CD4-positive, CD25-positive, alpha-beta regulatory T cell (primary cell): ENCODE measurements at regions not wholly inside any gene's neighbourhood (a gene's known extent, or its start where the extent isn't known, plus 50 kb on each side); places are given as distances from the start of the nearest gene placed in this dataset.
"Not testable (repeated sequence)": the region's sequence is repeated elsewhere in the genome, so short reads cannot be mapped to it uniquely, and the experiment has no call there.

Source experiments
- ATAC-seq, 2 donors: fragments of 150-1000 bp; cut with Tn5 transposase; one replicate each; pipeline ENCODE4 v1.10.0; 2021; ENCODE audit warnings: low read depth in 2 of 2, moderate number of reproducible peaks in 2 of 2, moderate library complexity in 1 of 2
- DNase-seq, 3 donors: peaks; one replicate each; pipeline versions ENCODE4 v3.0.0 to v3.0.0-alpha.2; 2012 to 2022; ENCODE audit warnings: mixed read lengths in 1 of 3
- H3K27ac ChIP-seq: one replicate; pipeline ENCODE4 v1.7.0; 2013; ENCODE audit warnings: mild to moderate bottlenecking, low read length; ENCODE audit not compliant: insufficient read depth, poor library complexity, severe bottlenecking
- H3K27me3 ChIP-seq: one replicate; pipeline ENCODE4 v1.7.0; 2013; ENCODE audit warnings: low read length; ENCODE audit not compliant: control insufficient read depth, insufficient read depth
- H3K36me3 ChIP-seq: one replicate; pipeline ENCODE4 v1.7.0; 2013; ENCODE audit warnings: mild to moderate bottlenecking, low read length, moderate library complexity; ENCODE audit not compliant: control insufficient read depth, insufficient read depth
- H3K4me1 ChIP-seq: 2 replicates; pipeline ENCODE4 v1.7.0; 2013; ENCODE audit warnings: mild to moderate bottlenecking, low read length; ENCODE audit not compliant: insufficient read depth, control insufficient read depth, poor library complexity, severe bottlenecking
- H3K4me3 ChIP-seq: one replicate; pipeline ENCODE4 v1.7.0; 2013; ENCODE audit warnings: low read depth, mild to moderate bottlenecking, low read length, moderate library complexity
- H3K9me3 ChIP-seq, 2 experiments: 1 replicate in 1 of 2; 2 replicates in 1 of 2; pipeline ENCODE4 v1.7.0; 2013; ENCODE audit warnings: low read length in 2 of 2, mild to moderate bottlenecking in 1 of 2, moderate library complexity in 1 of 2; ENCODE audit not compliant: control insufficient read depth in 2 of 2
- H3K27ac Mint-ChIP-seq, 3 donors: one replicate each; pipeline ENCODE4 v1.8.0; 2020 to 2022; ENCODE audit warnings: mild to moderate bottlenecking in 3 of 3, mixed read lengths in 3 of 3, moderate library complexity in 2 of 3
- H3K27me3 Mint-ChIP-seq: one replicate; pipeline ENCODE4 v1.8.0; 2022; ENCODE audit warnings: mild to moderate bottlenecking, mixed read lengths
- H3K36me3 Mint-ChIP-seq: one replicate; pipeline ENCODE4 v1.8.0; 2020; ENCODE audit warnings: mixed read lengths
- H3K4me1 Mint-ChIP-seq, 4 donors: one replicate each; pipeline ENCODE4 v1.8.0; 2020 to 2022; ENCODE audit warnings: mixed read lengths in 4 of 4, mild to moderate bottlenecking in 1 of 4
- H3K4me3 Mint-ChIP-seq, 4 donors: one replicate each; pipeline ENCODE4 v1.8.0; 2020 to 2022; ENCODE audit warnings: mild to moderate bottlenecking in 4 of 4, mixed read lengths in 4 of 4, moderate library complexity in 3 of 4
- H3K9me3 Mint-ChIP-seq, 7 donors: one replicate each; pipeline ENCODE4 v1.8.0; 2020 to 2022; ENCODE audit warnings: mixed read lengths in 7 of 7, mild to moderate bottlenecking in 3 of 7, moderate library complexity in 2 of 7

- peak overlapping the region; percentile 73 to 87 (median 82) for H3K4me3 Mint-ChIP-seq
- H3K9me3 Mint-ChIP-seq, result peaks cover 0 to 5% (median 0%) of the 10 kb centered on the region in 7 donors
- H3K9me3 ChIP-seq, result no peaks in the 10 kb centered on the region
- peaks cover 23% of the 10 kb centered on the region for H3K4me1 ChIP-seq
- H3K4me3 ChIP-seq, result peak overlapping the region; percentile 62
- H3K27me3 Mint-ChIP-seq, result peaks cover 9% of the 10 kb centered on the region
- H3K27ac ChIP-seq, result peak overlapping the region; percentile 51
- H3K36me3 Mint-ChIP-seq, result no peaks in the 10 kb centered on the region
- peaks cover 16 to 39% (median 25%) of the 10 kb centered on the region in 4 donors for H3K4me1 Mint-ChIP-seq
- no peaks in the 10 kb centered on the region for H3K36me3 ChIP-seq
- peak; percentile 18 to 44 (median 21) for DNase-seq
- ATAC-seq, result peak in 1 of 2 donors; percentile 31
- no peaks in the 10 kb centered on the region for H3K27me3 ChIP-seq
- peak overlapping the region; percentile 70 to 87 (median 84) for H3K27ac Mint-ChIP-seq
Measured at GRCh38 chr9:14993061-14993800, 83.0 kb upstream of the FREM1 start.

DNA sequence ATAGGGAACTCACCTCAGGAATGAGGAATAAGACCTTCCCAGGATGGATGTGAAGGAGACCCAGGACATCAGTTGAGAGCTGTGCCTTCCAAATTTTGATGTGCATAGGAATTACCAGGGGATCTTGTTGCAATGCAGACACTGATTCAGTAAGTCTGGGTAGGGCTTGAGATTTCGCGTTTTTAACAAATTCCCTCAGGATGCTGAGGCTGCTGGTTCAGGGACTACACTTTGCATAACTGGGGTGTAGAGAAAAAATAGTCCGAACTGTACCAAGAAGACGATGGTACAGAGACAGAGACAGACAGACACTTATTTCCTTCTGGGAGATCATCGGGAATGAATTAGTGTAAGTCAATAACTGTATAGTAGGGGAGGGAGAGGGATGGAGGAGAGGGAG lies 82.3 kb upstream of the FREM1 start:
- H3K9me3 ChIP-seq, result no peaks in the 10 kb centered on the region
- H3K27me3 Mint-ChIP-seq, result peaks cover 15% of the 10 kb centered on the region
- DNase-seq (peak in 1 of 3 donors; percentile 0), ATAC-seq (no peak)
- H3K9me3 Mint-ChIP-seq, result peaks cover 0 to 5% (median 0%) of the 10 kb centered on the region in 7 donors
- H3K4me1 ChIP-seq, result peaks cover 23% of the 10 kb centered on the region
- peak overlapping the region; percentile 47 for H3K27ac ChIP-seq
- peak overlapping the region; percentile 62 for H3K4me3 ChIP-seq
- H3K4me1 Mint-ChIP-seq, result peaks cover 17 to 45% (median 28%) of the 10 kb centered on the region in 4 donors
- H3K27me3 ChIP-seq, result no peaks in the 10 kb centered on the region
- peak overlapping the region; percentile 53 to 84 (median 84) for H3K27ac Mint-ChIP-seq
- H3K4me3 Mint-ChIP-seq, result peak overlapping the region; percentile 73 to 87 (median 82)
- no peaks in the 10 kb centered on the region for H3K36me3 ChIP-seq
- H3K36me3 Mint-ChIP-seq, result no peaks in the 10 kb centered on the region

- H3K4me3 Mint-ChIP-seq, result peak overlapping the region; percentile 78 to 87 (median 82)
- Histone ChIP-seq H3K4me3 (peak overlapping the region; percentile 62), H3K9me3 (no peaks in the 10 kb centered on the region), H3K4me1 (peaks cover 23% of the 10 kb centered on the region), H3K27ac (peak overlapping the region; percentile 47), H3K36me3 (no peaks in the 10 kb centered on the region), H3K27me3 (no peaks in the 10 kb centered on the region)
- ATAC-seq (no peak), DNase-seq (peak in 2 of 3 donors; percentile 55 to 71)
- no peaks in the 10 kb centered on the region for H3K36me3 Mint-ChIP-seq
- H3K4me1 Mint-ChIP-seq, result peaks cover 17 to 45% (median 28%) of the 10 kb centered on the region in 4 donors
- peaks cover 15% of the 10 kb centered on the region for H3K27me3 Mint-ChIP-seq
- peak overlapping the region; percentile 84 to 95 (median 84) for H3K27ac Mint-ChIP-seq
- H3K9me3 Mint-ChIP-seq, result peaks cover 0 to 5% (median 0%) of the 10 kb centered on the region in 7 donors
Measured at GRCh38 chr9:14992081-14992480, 81.9 kb upstream of the FREM1 start.

- DNase-seq, H3K27ac ChIP-seq, H3K36me3 ChIP-seq, H3K9me3 ChIP-seq, H3K27me3 ChIP-seq, H3K9me3 Mint-ChIP-seq, H3K36me3 Mint-ChIP-seq, H3K4me3 Mint-ChIP-seq, H3K4me3 ChIP-seq, ATAC-seq: not testable (repeated sequence)
- peak overlapping the region in 1 of 3 donors; percentile 7 for H3K27ac Mint-ChIP-seq
- peaks cover 17 to 45% (median 28%) of the 10 kb centered on the region in 4 donors for H3K4me1 Mint-ChIP-seq
- peaks cover 15% of the 10 kb centered on the region for H3K27me3 Mint-ChIP-seq
- H3K4me1 ChIP-seq, result peaks cover 23% of the 10 kb centered on the region
Measured at GRCh38 chr9:14990647-14991046, 80.4 kb upstream of the FREM1 start.

GRCh38 chr9:14989811-14990210 lies 79.6 kb upstream of the FREM1 start:
- DNase-seq (no peak), ATAC-seq (no peak)
- Mint-ChIP-seq H3K36me3 (no peaks in the 10 kb centered on the region), H3K27ac (peak overlapping the region in 1 of 3 donors; percentile 7), H3K4me1 (peaks cover 17 to 40% (median 28%) of the 10 kb centered on the region in 4 donors), H3K9me3 (peaks cover 0 to 5% (median 0%) of the 10 kb centered on the region in 7 donors), H3K4me3 (no peak overlapping the region), H3K27me3 (peaks cover 15% of the 10 kb centered on the region)
- H3K36me3 ChIP-seq, result no peaks in the 10 kb centered on the region
- H3K4me3 ChIP-seq, result no peak overlapping the region
- no peaks in the 10 kb centered on the region for H3K9me3 ChIP-seq
- H3K27ac ChIP-seq, result no peak overlapping the region
- peaks cover 23% of the 10 kb centered on the region for H3K4me1 ChIP-seq
- H3K27me3 ChIP-seq, result no peaks in the 10 kb centered on the region

DNA sequence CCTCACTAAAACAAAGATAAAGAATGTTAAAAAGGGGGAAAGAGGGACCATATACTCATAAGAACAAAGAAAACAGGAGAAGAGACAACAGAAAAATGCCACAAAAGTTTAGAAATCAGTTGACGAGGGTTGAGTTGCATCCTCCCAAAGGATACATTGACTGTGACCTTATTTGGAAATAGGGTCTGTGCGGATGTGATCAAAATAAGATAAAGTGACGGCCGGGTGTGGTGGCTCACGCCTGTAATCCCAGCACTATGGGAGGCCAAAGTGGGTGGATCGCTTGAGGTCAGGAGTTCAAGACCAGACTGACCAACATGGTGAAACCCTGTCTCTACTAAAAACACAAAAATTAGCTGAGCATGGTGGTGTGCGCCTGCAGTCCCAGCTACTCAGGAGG lies 79.1 kb upstream of the FREM1 start:
- DNase-seq, H3K27me3 ChIP-seq, ATAC-seq, H3K9me3 Mint-ChIP-seq, H3K4me3 Mint-ChIP-seq, H3K4me3 ChIP-seq, H3K27ac ChIP-seq, H3K36me3 Mint-ChIP-seq, H3K27ac Mint-ChIP-seq, H3K36me3 ChIP-seq, H3K9me3 ChIP-seq: not testable (repeated sequence)
- H3K4me1 ChIP-seq, result peaks cover 18% of the 10 kb centered on the region
- Mint-ChIP-seq H3K27me3 (peaks cover 15% of the 10 kb centered on the region), H3K4me1 (peaks cover 17 to 36% (median 26%) of the 10 kb centered on the region in 4 donors)

- Histone ChIP-seq H3K9me3 (no peaks in the 10 kb centered on the region), H3K4me3 (no peak overlapping the region), H3K36me3 (no peaks in the 10 kb centered on the region), H3K4me1 (peaks cover 5% of the 10 kb centered on the region), H3K27me3 (no peaks in the 10 kb centered on the region), H3K27ac (no peak overlapping the region)
- peak in 1 of 2 donors; percentile 52 for ATAC-seq
- Mint-ChIP-seq H3K36me3 (no peaks in the 10 kb centered on the region), H3K4me3 (no peak overlapping the region), H3K4me1 (peaks cover 10 to 25% (median 18%) of the 10 kb centered on the region in 4 donors), H3K9me3 (peaks cover 0 to 3% (median 0%) of the 10 kb centered on the region in 7 donors), H3K27me3 (peaks cover 15% of the 10 kb centered on the region), H3K27ac (peak overlapping the region in 1 of 3 donors; percentile 50)
- DNase-seq, result peak in 1 of 3 donors; percentile 14
Measured at GRCh38 chr9:14987858-14988257, 77.6 kb upstream of the FREM1 start.
